Heart right ventricle (tissue), 16 donors: ENCODE measurements at regions not wholly inside any gene's neighbourhood (a gene's known extent, or its start where the extent isn't known, plus 50 kb on each side); places are given as distances from the start of the nearest gene placed in this dataset.

Experiments
- ATAC-seq, 8 donors: fragments of 200-7000 bp; cut with Tn5 transposase; one replicate each; pipeline ENCODE4 v1.9.1; 2020; ENCODE audit warnings: mild to moderate bottlenecking in 8 of 8, moderate library complexity in 8 of 8, moderate number of reproducible peaks in 1 of 8
- DNase-seq, 2 donors: peaks; one replicate each; pipeline ENCODE4 v3.0.0-alpha.2; 2020
- H3K27ac ChIP-seq, 10 donors: fragments of 200-600 bp; sonication (generic) in 2 of 10; one replicate each; pipeline versions ENCODE4 v1.5.0 to v1.8.0; 2020 to 2022; ENCODE audit warnings: mild to moderate bottlenecking in 3 of 10
- H3K27me3 ChIP-seq, 7 donors: fragments of 200-600 bp; one replicate each; pipeline ENCODE4 v1.8.0; 2021 to 2022; ENCODE audit warnings: mild to moderate bottlenecking in 2 of 7
- H3K36me3 ChIP-seq, 9 donors: fragments of 200-600 bp; sonication (generic) in 1 of 9; one replicate each; pipeline versions ENCODE4 v1.5.0 to v1.8.0; 2020 to 2022; ENCODE audit warnings: mild to moderate bottlenecking in 2 of 9
- H3K4me1 ChIP-seq, 9 donors: fragments of 200-600 bp; sonication (generic) in 1 of 9; one replicate each; pipeline versions ENCODE4 v1.5.0 to v1.8.0; 2020 to 2022; ENCODE audit warnings: mild to moderate bottlenecking in 4 of 9
- H3K4me3 ChIP-seq, 10 donors: fragments of 200-600 bp; sonication (generic) in 2 of 10; one replicate each; pipeline versions ENCODE4 v1.5.0 to v1.8.0; 2020 to 2022; ENCODE audit warnings: mild to moderate bottlenecking in 7 of 10, moderate library complexity in 2 of 10
- H3K9me3 ChIP-seq, 11 donors: fragments of 200-600 bp in 10 of 11; sonication (generic) in 2 of 11; one replicate each; pipeline versions ENCODE4 v1.5.0 to v1.8.0; 2013 to 2022; ENCODE audit warnings: mild to moderate bottlenecking in 2 of 11, control low read depth in 1 of 11, moderate library complexity in 1 of 11
- CTCF ChIP-seq, 9 donors: fragments of 200-600 bp; sonication (generic) in 2 of 9; IDR thresholded peaks; one replicate each; pipeline versions ENCODE4 v1.5.0 to v1.8.0; 2021 to 2022; ENCODE audit warnings: antibody characterized with exemption in 9 of 9, mild to moderate bottlenecking in 5 of 9, moderate library complexity in 1 of 9
- WGBS, 2 donors: extraction: QIAGEN DNeasy Blood & Tissue Kit; methylation state at CpG; one replicate each; pipeline ENCODE4 v1.1.7; 2013; ENCODE audit warnings: inconsistent platforms in 1 of 2; 5-methylcytosine and 5-hydroxymethylcytosine counted together
- intact Hi-C, 10 donors: fragments of 100-400 bp; cut with DNase I; formaldehyde crosslinking; loops; one replicate each; pipeline versions ENCODE4 v1.11.1 to v1.14.2; 2022
- donor health status: Arrhythmogenic right ventricular cardiomyopathy.
- donor health status: ischemic (EF 13 %, LVEDD 7.1; RV severe dilation, severe dysfunction).
- donor health status: healthy with polysubstance abuse.
- donor health status: DM: no; HTN: yes; CAD: no.
- donor health status: DM: no; HTN: no; CAD: no.
- donor health status: ischemic (EF 25% LVEDD 6.9; RV normal size, moderate dysfunction).
- donor health status: ischemic (EF 25% LVEDD 5.7; RV mildly dilated, moderate dysfunction).
- donor health status: healthy.
- donor health status: DM: yes; HTN: yes; CAD: no.
- donor health status: Ischemic cardiomyopathy.
- donor health status: ischemic (EF 35%, LVEDD 5.7; RV mildly dilated, moderate dysfunction).
- donor health status: nonischemic (EF 11% LVEDD 7.7; RV severe dilation, severe dysfunction).
- donor health status: DM: yes; HTN: yes; CAD: no.
- donor health status: PGD.
- donor health status: ischemic (EF 29% LVEDD 5.4; RV normal size, mild dysfunction).
- donor health status: nonischemic (EF 23%, LVEDD 6.1; RV moderate dilation, normal function).

GRCh38 chr4:124785645-124786044 is 73.1 kb upstream of the ANKRD50 start:
- H3K9me3 ChIP-seq, result no peaks in the 10 kb centered on the region
- H3K27me3 ChIP-seq, result no peaks in the 10 kb centered on the region
- H3K27ac ChIP-seq, result no peak overlapping the region
- peak in 1 of 9 donors; percentile 11 for TF ChIP-seq CTCF (IDR thresholded peaks at IDR 0.05)
- no peaks in the 10 kb centered on the region for H3K36me3 ChIP-seq
- H3K4me3 ChIP-seq, result no peak overlapping the region
- DNase-seq, result no peak
- H3K4me1 ChIP-seq, result no peaks in the 10 kb centered on the region
- intact Hi-C loops, result no loop called here
- no peak for ATAC-seq
- WGBS, 2 donors, result 68 to 78% methylated on average over 1 of the region's 1 CpG

- no peak for ATAC-seq
- DNase-seq, result no peak
- no peak overlapping the region for H3K27ac ChIP-seq
- no peak overlapping the region for H3K4me3 ChIP-seq
- no peaks in the 10 kb centered on the region for H3K9me3 ChIP-seq
- H3K27me3 ChIP-seq, result no peaks in the 10 kb centered on the region
- intact Hi-C loops, result no loop called here
- no peak for TF ChIP-seq CTCF (IDR thresholded peaks at IDR 0.05)
- no peaks in the 10 kb centered on the region for H3K36me3 ChIP-seq
- H3K4me1 ChIP-seq, result no peaks in the 10 kb centered on the region
These were observed 71.3 kb upstream of the ANKRD50 start for GRCh38 chr4:124783847-124784246.

- 92 to 94% methylated on average over 1 of the region's 1 CpG for WGBS, 2 donors
- TF ChIP-seq CTCF (IDR thresholded peaks at IDR 0.05), result no peak
- no peak for DNase-seq
These were observed 64.5 kb upstream of the ANKRD50 start for GRCh38 chr4:124777007-124777406.

GRCh38 chr4:124768596-124769365 is 56.2 kb upstream of the ANKRD50 start:
- Histone ChIP-seq H3K27me3 (no peaks in the 10 kb centered on the region), H3K4me1 (no peaks in the 10 kb centered on the region), H3K9me3 (peaks cover 0 to 13% (median 0%) of the 10 kb centered on the region in 11 donors), H3K36me3 (no peaks in the 10 kb centered on the region), H3K4me3 (no peak overlapping the region), H3K27ac (no peak overlapping the region)
- intact Hi-C loops, result no loop called here
- ATAC-seq (no peak), DNase-seq (no peak)
- WGBS, 2 donors, result 67 to 70% methylated on average over 2 of the region's 2 CpGs
- no peak for TF ChIP-seq CTCF (IDR thresholded peaks at IDR 0.05)

More at GRCh38 chr4:124777007-124777406, 64.5 kb upstream of the ANKRD50 start:
- ATAC-seq, result no peak
- H3K27ac ChIP-seq, result no peak overlapping the region
- no peaks in the 10 kb centered on the region for H3K4me1 ChIP-seq
- H3K4me3 ChIP-seq, result no peak overlapping the region
- peaks cover 0 to 27% (median 0%) of the 10 kb centered on the region in 11 donors for H3K9me3 ChIP-seq
- H3K27me3 ChIP-seq, result no peaks in the 10 kb centered on the region
- no peaks in the 10 kb centered on the region for H3K36me3 ChIP-seq
- intact Hi-C loops, result no loop called here
